ENCODE measurements at regions not wholly inside any gene's neighbourhood (a gene's known extent, or its start where the extent isn't known, plus 50 kb on each side); places are given as distances from the start of the nearest gene placed in this dataset.

- in situ Hi-C loops (cut with HindIII; ENCODE audit: low pct_unique_long_range_greater_than_20kb, low sequenced_read_pairs), result no loop called here
- TF ChIP-seq JUND (IDR thresholded peaks at IDR 0.05; ENCODE audit: low read depth), result no peak
- no peak for DNase-seq (ENCODE audit: low read depth in 1 of 2, low spot score in 1 of 2)
Measured at GRCh38 chr1:38580594-38580993, 279.0 kb downstream of the RRAGC start.

GRCh38 chr1:38579056-38579455 is 280.5 kb downstream of the RRAGC start:
- in situ Hi-C loops (cut with HindIII; ENCODE audit: low pct_unique_long_range_greater_than_20kb, low sequenced_read_pairs), result no loop called here
- TF ChIP-seq JUND (IDR thresholded peaks at IDR 0.05; ENCODE audit: low read depth), result no peak
- no peak for DNase-seq (ENCODE audit: low read depth in 1 of 2, low spot score in 1 of 2)

- TF ChIP-seq JUND (IDR thresholded peaks at IDR 0.05; ENCODE audit: low read depth), result no peak
- in situ Hi-C loops (cut with HindIII; ENCODE audit: low pct_unique_long_range_greater_than_20kb, low sequenced_read_pairs), result no loop called here
- DNase-seq (ENCODE audit: low read depth in 1 of 2, low spot score in 1 of 2), result no peak
Measured at GRCh38 chr1:38578271-38578951, 281.2 kb downstream of the RRAGC start.

GRCh38 chr1:38577937-38578270 is 281.7 kb downstream of the RRAGC start:
- no peak for TF ChIP-seq JUND (IDR thresholded peaks at IDR 0.05; ENCODE audit: low read depth)
- in situ Hi-C loops (cut with HindIII; ENCODE audit: low pct_unique_long_range_greater_than_20kb, low sequenced_read_pairs), result no loop called here
- DNase-seq (ENCODE audit: low read depth in 1 of 2, low spot score in 1 of 2), result no peak

GRCh38 chr1:38577385-38577784 is 282.2 kb downstream of the RRAGC start:
- in situ Hi-C loops (cut with HindIII; ENCODE audit: low pct_unique_long_range_greater_than_20kb, low sequenced_read_pairs), result no loop called here
- TF ChIP-seq JUND (IDR thresholded peaks at IDR 0.05; ENCODE audit: low read depth), result no peak
- DNase-seq (ENCODE audit: low read depth in 1 of 2, low spot score in 1 of 2), result no peak

GRCh38 chr1:38576241-38576640 is 283.3 kb downstream of the RRAGC start:
- in situ Hi-C loops (cut with HindIII; ENCODE audit: low pct_unique_long_range_greater_than_20kb, low sequenced_read_pairs), result no loop called here
- TF ChIP-seq JUND (IDR thresholded peaks at IDR 0.05; ENCODE audit: low read depth), result no peak
- no peak for DNase-seq (ENCODE audit: low read depth in 1 of 2, low spot score in 1 of 2)

GRCh38 chr1:38571726-38572125 is 287.8 kb downstream of the RRAGC start:
- in situ Hi-C loops (cut with HindIII; ENCODE audit: low pct_unique_long_range_greater_than_20kb, low sequenced_read_pairs), result no loop called here
- no peak for DNase-seq (ENCODE audit: low read depth in 1 of 2, low spot score in 1 of 2)
- no peak for TF ChIP-seq JUND (IDR thresholded peaks at IDR 0.05; ENCODE audit: low read depth)

- no peak for TF ChIP-seq JUND (IDR thresholded peaks at IDR 0.05; ENCODE audit: low read depth)
- in situ Hi-C loops (cut with HindIII; ENCODE audit: low pct_unique_long_range_greater_than_20kb, low sequenced_read_pairs), result no loop called here
Measured at GRCh38 chr1:38570657-38570975, 289.0 kb downstream of the RRAGC start.

GRCh38 chr1:38569932-38570656 is 289.5 kb downstream of the RRAGC start:
- no peak for TF ChIP-seq JUND (IDR thresholded peaks at IDR 0.05; ENCODE audit: low read depth)
- in situ Hi-C loops (cut with HindIII; ENCODE audit: low pct_unique_long_range_greater_than_20kb, low sequenced_read_pairs), result no loop called here
- DNase-seq (ENCODE audit: low read depth in 1 of 2, low spot score in 1 of 2), result no peak

More at GRCh38 chr1:38570657-38570975, 289.0 kb downstream of the RRAGC start:
- no peak for DNase-seq (ENCODE audit: low read depth in 1 of 2, low spot score in 1 of 2)

GRCh38 chr1:38568061-38568857 is 291.3 kb downstream of the RRAGC start:
- no peak for TF ChIP-seq JUND (IDR thresholded peaks at IDR 0.05; ENCODE audit: low read depth)
- DNase-seq (ENCODE audit: low read depth in 1 of 2, low spot score in 1 of 2), result no peak
- in situ Hi-C loops (cut with HindIII; ENCODE audit: low pct_unique_long_range_greater_than_20kb, low sequenced_read_pairs), result no loop called here

- TF ChIP-seq JUND (IDR thresholded peaks at IDR 0.05; ENCODE audit: low read depth), result no peak
- DNase-seq (ENCODE audit: low read depth in 1 of 2, low spot score in 1 of 2), result no peak
- in situ Hi-C loops (cut with HindIII; ENCODE audit: low pct_unique_long_range_greater_than_20kb, low sequenced_read_pairs), result no loop called here
Measured at GRCh38 chr1:38567401-38567800, 292.2 kb downstream of the RRAGC start.

- in situ Hi-C loops (cut with HindIII; ENCODE audit: low pct_unique_long_range_greater_than_20kb, low sequenced_read_pairs), result no loop called here
- no peak for TF ChIP-seq JUND (IDR thresholded peaks at IDR 0.05; ENCODE audit: low read depth)
- no peak for DNase-seq (ENCODE audit: low read depth in 1 of 2, low spot score in 1 of 2)
Measured at GRCh38 chr1:38565020-38565491, 294.5 kb downstream of the RRAGC start.
